Type B pancreatic cell (in vitro differentiated cells): ENCODE measurements at regions not wholly inside any gene's neighbourhood (a gene's known extent, or its start where the extent isn't known, plus 50 kb on each side); places are given as distances from the start of the nearest gene placed in this dataset.

Source experiments
- DNase-seq: peaks from one replicate; pipeline ENCODE4 v3.0.0; 2021; ENCODE audit warnings: mixed read lengths; ENCODE audit not compliant: unreplicated experiment; ENCODE audit errors: extremely low spot score
- H3K27ac Mint-ChIP-seq: 2 replicates; pipeline ENCODE4 v1.8.0; 2021; ENCODE audit warnings: mild to moderate bottlenecking, mixed read lengths
- H3K27me3 Mint-ChIP-seq: 2 replicates; pipeline ENCODE4 v1.8.0; 2021; ENCODE audit warnings: mixed read lengths
- H3K36me3 Mint-ChIP-seq: 2 replicates; pipeline ENCODE4 v1.8.0; 2021; ENCODE audit warnings: mixed read lengths
- H3K4me1 Mint-ChIP-seq: one replicate; pipeline ENCODE4 v1.8.0; 2021; ENCODE audit warnings: mixed read lengths; ENCODE audit not compliant: unreplicated experiment
- H3K4me3 Mint-ChIP-seq: 2 replicates; pipeline ENCODE4 v1.8.0; 2021; ENCODE audit warnings: mild to moderate bottlenecking, mixed read lengths
- H3K9me3 Mint-ChIP-seq: 2 replicates; pipeline ENCODE4 v1.8.0; 2021; ENCODE audit warnings: mixed read lengths
- TF ChIP-seq, protein P1 (sequence below): fragments of 200-600 bp; sonication (generic); conservative IDR thresholded peaks from 2 replicates; pipeline ENCODE4 v1.5.0; 2021; ENCODE audit warnings: antibody characterized with exemption, mild to moderate bottlenecking

DNA sequence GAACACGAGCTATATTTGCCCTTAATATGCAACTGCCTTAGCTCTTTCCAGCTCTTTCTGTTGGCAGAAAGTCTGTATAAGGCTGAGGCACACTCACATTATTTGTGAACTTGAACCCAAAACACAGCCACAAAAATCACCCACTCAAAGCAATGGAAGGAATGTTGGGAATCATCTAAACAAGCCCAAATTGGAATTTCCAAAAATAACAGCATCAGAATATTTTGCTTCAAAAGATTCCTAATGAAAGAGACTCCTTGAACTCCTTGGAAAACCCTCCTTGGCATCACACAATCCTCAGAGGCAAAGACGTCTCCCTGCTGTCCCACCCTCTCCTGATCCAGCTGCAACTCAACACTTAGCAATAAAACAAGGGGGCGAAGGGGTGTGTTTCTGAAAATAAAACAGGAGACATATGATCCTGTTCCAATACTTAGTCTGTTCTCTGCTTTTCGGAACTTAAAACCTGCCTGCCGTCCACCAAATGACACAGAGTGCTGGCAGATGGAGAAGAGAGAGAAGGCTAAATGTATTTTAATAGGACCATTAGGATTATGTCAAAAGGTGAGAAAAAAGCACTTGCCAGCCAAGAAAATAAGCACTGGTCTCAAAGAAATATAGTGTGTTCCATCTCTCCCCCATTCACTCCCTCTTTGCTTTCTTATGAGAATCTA is 320.7 kb upstream of the JARID2 start:
- H3K4me1 Mint-ChIP-seq: peaks cover 55% of the 10 kb centered on the region
- H3K27ac Mint-ChIP-seq: peak overlapping the region; percentile 14

DNA sequence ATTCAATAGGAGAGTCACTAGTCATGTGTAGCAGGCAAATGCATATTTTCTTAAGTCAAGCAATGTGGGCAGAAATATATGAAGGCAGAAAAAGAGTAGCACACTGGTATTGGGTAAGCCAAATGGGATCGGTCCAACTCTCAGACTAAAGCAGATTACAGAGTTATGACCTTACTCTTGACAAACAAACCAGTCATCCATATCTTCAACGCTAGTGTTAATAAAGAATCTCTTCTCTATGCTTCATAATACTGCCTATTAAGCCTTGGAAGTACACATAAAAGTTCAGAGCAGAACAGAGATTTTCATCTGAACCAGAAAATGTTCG is 320.2 kb upstream of the JARID2 start:
- peaks cover 50% of the 10 kb centered on the region for H3K4me1 Mint-ChIP-seq
- TF ChIP-seq, protein P1, sequence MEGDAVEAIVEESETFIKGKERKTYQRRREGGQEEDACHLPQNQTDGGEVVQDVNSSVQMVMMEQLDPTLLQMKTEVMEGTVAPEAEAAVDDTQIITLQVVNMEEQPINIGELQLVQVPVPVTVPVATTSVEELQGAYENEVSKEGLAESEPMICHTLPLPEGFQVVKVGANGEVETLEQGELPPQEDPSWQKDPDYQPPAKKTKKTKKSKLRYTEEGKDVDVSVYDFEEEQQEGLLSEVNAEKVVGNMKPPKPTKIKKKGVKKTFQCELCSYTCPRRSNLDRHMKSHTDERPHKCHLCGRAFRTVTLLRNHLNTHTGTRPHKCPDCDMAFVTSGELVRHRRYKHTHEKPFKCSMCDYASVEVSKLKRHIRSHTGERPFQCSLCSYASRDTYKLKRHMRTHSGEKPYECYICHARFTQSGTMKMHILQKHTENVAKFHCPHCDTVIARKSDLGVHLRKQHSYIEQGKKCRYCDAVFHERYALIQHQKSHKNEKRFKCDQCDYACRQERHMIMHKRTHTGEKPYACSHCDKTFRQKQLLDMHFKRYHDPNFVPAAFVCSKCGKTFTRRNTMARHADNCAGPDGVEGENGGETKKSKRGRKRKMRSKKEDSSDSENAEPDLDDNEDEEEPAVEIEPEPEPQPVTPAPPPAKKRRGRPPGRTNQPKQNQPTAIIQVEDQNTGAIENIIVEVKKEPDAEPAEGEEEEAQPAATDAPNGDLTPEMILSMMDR: no peak
- H3K27me3 Mint-ChIP-seq: peaks cover 8% of the 10 kb centered on the region
- DNase-seq: no peak
- H3K9me3 Mint-ChIP-seq: peaks cover 5% of the 10 kb centered on the region
- H3K27ac Mint-ChIP-seq: no peak overlapping the region
- no peak overlapping the region for H3K4me3 Mint-ChIP-seq
- H3K36me3 Mint-ChIP-seq: no peaks in the 10 kb centered on the region

More for the DNA sequence above, 320.7 kb upstream of the JARID2 start:
- H3K4me3 Mint-ChIP-seq: peak overlapping the region; percentile 16
- TF ChIP-seq, protein P1: no peak
- H3K27me3 Mint-ChIP-seq: peaks cover 8% of the 10 kb centered on the region
- no peaks in the 10 kb centered on the region for H3K36me3 Mint-ChIP-seq
- DNase-seq: no peak
- H3K9me3 Mint-ChIP-seq: peaks cover 3% of the 10 kb centered on the region

DNA sequence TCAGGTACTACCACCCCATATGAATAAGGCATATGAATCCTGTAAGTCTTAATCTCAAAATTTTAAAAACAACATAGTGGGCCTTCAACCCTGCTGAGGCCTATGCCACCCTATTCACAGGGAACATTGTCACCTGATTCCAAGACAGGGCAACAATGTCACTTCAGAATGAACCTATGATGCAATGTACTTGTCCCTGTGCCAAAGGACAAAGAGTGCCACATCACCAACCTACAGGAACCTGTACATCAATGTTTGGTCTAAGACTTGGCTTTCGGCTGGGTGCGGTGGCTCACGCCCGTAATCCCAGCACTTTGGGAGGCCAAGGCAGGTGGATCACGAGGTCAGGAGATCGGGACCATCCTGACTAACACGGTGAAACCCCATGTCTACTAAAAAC is 318.5 kb upstream of the JARID2 start:
- H3K4me3 Mint-ChIP-seq: no peak overlapping the region
- peaks cover 9% of the 10 kb centered on the region for H3K9me3 Mint-ChIP-seq
- peaks cover 36% of the 10 kb centered on the region for H3K4me1 Mint-ChIP-seq
- no peak for DNase-seq
- no peak overlapping the region for H3K27ac Mint-ChIP-seq
- TF ChIP-seq, protein P1: no peak
- H3K36me3 Mint-ChIP-seq: no peaks in the 10 kb centered on the region
- peaks cover 8% of the 10 kb centered on the region for H3K27me3 Mint-ChIP-seq

DNA sequence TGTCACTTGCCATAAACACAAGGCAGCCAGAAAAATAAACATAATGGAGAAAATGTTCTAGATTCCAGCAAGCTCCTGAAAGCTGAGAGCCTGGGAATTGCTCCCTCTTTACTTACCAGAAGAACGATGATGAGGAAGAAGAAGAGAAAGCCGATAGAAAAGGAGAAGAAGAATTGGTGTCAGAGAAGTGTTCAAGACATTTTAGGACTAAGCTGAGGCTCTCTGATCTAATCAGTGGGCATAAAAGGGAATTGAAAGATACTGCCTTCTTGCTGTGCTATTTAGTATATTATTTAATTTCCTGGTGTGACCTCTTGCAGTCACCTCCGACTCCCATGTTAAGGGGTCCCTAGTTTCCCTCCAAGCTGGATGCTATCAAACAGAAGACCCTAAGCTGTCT is 316.6 kb upstream of the JARID2 start:
- Mint-ChIP-seq H3K9me3 (peaks cover 9% of the 10 kb centered on the region), H3K4me1 (peaks cover 28% of the 10 kb centered on the region), H3K27ac (no peak overlapping the region), H3K36me3 (no peaks in the 10 kb centered on the region), H3K27me3 (peaks cover 4% of the 10 kb centered on the region), H3K4me3 (no peak overlapping the region)
- TF ChIP-seq, protein P1: no peak
- DNase-seq: no peak

DNA sequence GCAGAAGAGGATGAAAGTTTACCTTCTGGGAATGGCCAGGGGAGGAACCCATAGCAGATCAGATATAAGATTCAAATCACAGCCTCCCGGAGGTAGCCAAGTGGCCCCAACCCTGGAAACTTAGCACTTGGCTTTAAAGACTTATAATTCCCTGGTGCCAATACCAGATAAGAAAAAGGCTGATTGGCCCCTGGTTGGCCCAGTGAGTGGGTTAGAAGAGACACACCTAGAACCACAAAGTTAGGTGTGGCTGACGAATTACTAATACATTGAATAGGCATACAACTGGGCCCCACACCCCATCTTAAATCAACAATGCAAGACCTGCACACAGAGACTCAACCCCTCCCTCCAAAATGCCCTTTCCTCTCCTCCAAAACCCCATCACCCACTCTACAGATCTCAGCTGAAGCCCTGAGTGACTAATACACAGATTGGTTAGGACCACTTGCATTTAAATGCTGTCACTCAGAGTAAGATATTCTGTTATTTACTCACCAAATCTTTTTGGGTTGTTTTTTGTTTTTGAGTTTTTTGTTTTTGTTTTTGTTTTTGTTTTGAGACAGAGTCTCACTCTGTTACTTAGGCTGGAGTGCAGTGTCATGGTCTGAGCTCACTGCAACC is 315.4 kb upstream of the JARID2 start:
- TF ChIP-seq, protein P1: no peak
- DNase-seq: no peak
- Mint-ChIP-seq H3K36me3 (no peaks in the 10 kb centered on the region), H3K4me1 (peaks cover 23% of the 10 kb centered on the region), H3K4me3 (no peak overlapping the region), H3K9me3 (peaks cover 9% of the 10 kb centered on the region), H3K27ac (no peak overlapping the region), H3K27me3 (no peaks in the 10 kb centered on the region)
